ENCODE measurements at regions not wholly inside any gene's neighbourhood (a gene's known extent, or its start where the extent isn't known, plus 50 kb on each side); places are given as distances from the start of the nearest gene placed in this dataset.

DNA sequence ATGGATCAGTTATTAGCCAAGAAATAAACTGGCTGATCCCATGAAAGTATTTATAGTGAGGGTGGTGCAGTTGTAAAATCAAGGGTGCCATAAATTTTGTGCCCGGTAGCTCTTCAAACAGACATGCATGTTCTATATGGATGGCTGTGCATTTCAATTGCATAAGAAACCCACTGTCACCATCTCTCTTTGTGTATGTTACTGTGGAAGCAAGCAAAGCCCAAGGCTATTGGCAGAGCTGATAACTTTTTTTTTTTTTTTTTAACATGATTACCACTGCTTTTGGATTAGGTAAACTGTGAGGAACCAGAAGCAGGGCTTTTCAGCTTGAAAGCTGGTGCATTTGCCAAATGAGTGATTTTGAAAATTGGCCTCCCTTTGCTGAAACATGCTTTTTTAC, 332.6 kb downstream of the SOX11 start:
- DNase-seq (ENCODE audit: low read depth in 4 of 6, low spot score in 6 of 6): peak in 2 of 6 donors; percentile 57 to 74
- H3K4me3 ChIP-seq (ENCODE audit: low read depth, low read length): no peak overlapping the region
- H3K27ac ChIP-seq (ENCODE audit: low read depth, low read length): no peak overlapping the region
- H3K4me1 ChIP-seq (ENCODE audit: control insufficient read depth, insufficient read depth, low read length): no peaks in the 10 kb centered on the region
- H3K27me3 ChIP-seq (ENCODE audit: control insufficient read depth, insufficient read depth, low read length): no peaks in the 10 kb centered on the region
- H3K9me3 ChIP-seq (ENCODE audit: control insufficient read depth, insufficient read depth, low read length): no peaks in the 10 kb centered on the region
- no CpG with 5 or more reads among the region's 1 CpG for WGBS (ENCODE audit: insufficient coverage)
- H3K36me3 ChIP-seq (ENCODE audit: control insufficient read depth, insufficient read depth, low read length): no peaks in the 10 kb centered on the region

GRCh38 chr2:6025391-6025790, 333.2 kb downstream of the SOX11 start:
- H3K27me3 ChIP-seq (ENCODE audit: control insufficient read depth, insufficient read depth, low read length): no peaks in the 10 kb centered on the region
- H3K27ac ChIP-seq (ENCODE audit: low read depth, low read length): no peak overlapping the region
- no peaks in the 10 kb centered on the region for H3K9me3 ChIP-seq (ENCODE audit: control insufficient read depth, insufficient read depth, low read length)
- no peak overlapping the region for H3K4me3 ChIP-seq (ENCODE audit: low read depth, low read length)
- no peaks in the 10 kb centered on the region for H3K36me3 ChIP-seq (ENCODE audit: control insufficient read depth, insufficient read depth, low read length)
- H3K4me1 ChIP-seq (ENCODE audit: control insufficient read depth, insufficient read depth, low read length): no peaks in the 10 kb centered on the region
- no peak for DNase-seq (ENCODE audit: low read depth in 4 of 6, low spot score in 6 of 6)
- WGBS (ENCODE audit: insufficient coverage): 98% methylated on average over 4 of the region's 6 CpGs

DNA sequence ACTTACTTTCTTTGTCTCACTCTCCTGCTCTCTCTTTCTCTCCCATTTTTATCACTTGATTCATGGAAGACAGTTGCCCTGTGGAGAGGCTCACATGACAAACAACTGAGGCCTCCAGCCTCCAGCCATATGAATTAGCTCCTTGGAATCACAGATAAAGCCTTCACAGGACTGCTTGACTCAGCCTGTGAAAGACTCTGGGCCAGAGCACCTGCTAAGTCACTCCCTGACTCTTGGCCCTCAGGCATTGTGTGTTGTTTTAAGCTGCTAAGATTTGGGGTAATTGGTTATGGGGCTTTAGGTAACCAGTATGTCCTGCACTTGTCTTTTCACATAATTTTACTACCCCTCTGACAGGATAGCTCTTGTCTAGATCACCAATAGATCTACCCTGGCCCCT, 334.9 kb downstream of the SOX11 start:
- Histone ChIP-seq H3K36me3 (ENCODE audit: control insufficient read depth, insufficient read depth, low read length) (no peaks in the 10 kb centered on the region), H3K27ac (ENCODE audit: low read depth, low read length) (no peak overlapping the region), H3K4me1 (ENCODE audit: control insufficient read depth, insufficient read depth, low read length) (no peaks in the 10 kb centered on the region), H3K4me3 (ENCODE audit: low read depth, low read length) (no peak overlapping the region), H3K9me3 (ENCODE audit: control insufficient read depth, insufficient read depth, low read length) (no peaks in the 10 kb centered on the region), H3K27me3 (ENCODE audit: control insufficient read depth, insufficient read depth, low read length) (no peaks in the 10 kb centered on the region)
- no peak for DNase-seq (ENCODE audit: low read depth in 4 of 6, low spot score in 6 of 6)

DNA sequence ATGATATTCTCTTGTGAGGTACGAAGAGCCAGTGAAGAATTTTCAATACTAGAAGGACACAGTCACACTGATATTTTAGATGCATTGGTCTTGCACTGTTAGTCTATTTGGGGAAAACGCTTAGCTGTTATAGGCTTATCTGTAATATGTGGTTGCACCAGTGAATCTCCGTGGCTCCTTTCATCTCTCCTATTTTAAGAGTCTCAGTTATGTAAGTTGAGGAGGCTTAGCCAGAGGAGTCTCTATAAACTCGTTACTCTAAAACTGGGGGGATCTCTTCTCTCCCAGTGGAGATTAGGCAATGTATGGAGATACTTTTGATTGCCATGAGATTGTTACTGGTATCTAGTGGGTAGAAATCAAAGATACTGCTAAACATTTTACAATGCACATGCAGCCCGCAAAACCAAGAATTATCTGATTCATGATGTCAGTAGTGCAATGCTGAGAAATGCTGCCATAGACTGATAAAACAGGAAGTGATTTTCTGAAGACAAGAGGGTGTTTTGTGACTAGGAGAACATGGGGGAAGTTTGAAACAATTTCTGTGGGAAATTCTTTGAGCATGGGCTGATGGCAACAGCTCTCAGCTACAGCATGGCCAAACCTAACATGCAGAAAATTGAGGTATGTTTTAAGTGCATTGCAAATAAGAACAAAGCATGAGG, 339.1 kb downstream of the SOX11 start:
- Histone ChIP-seq H3K36me3 (ENCODE audit: control insufficient read depth, insufficient read depth, low read length) (no peaks in the 10 kb centered on the region), H3K4me3 (ENCODE audit: low read depth, low read length) (no peak overlapping the region), H3K9me3 (ENCODE audit: control insufficient read depth, insufficient read depth, low read length) (no peaks in the 10 kb centered on the region), H3K4me1 (ENCODE audit: control insufficient read depth, insufficient read depth, low read length) (no peaks in the 10 kb centered on the region), H3K27me3 (ENCODE audit: control insufficient read depth, insufficient read depth, low read length) (no peaks in the 10 kb centered on the region), H3K27ac (ENCODE audit: low read depth, low read length) (no peak overlapping the region)
- no peak for DNase-seq (ENCODE audit: low read depth in 4 of 6, low spot score in 6 of 6)
- WGBS (ENCODE audit: insufficient coverage): 100% methylated on average over 1 of the region's 5 CpGs

- no peaks in the 10 kb centered on the region for H3K9me3 ChIP-seq (ENCODE audit: control insufficient read depth, insufficient read depth, low read length)
- no peak for DNase-seq (ENCODE audit: low read depth in 4 of 6, low spot score in 6 of 6)
- H3K36me3 ChIP-seq (ENCODE audit: control insufficient read depth, insufficient read depth, low read length): no peaks in the 10 kb centered on the region
- no peak overlapping the region for H3K27ac ChIP-seq (ENCODE audit: low read depth, low read length)
- WGBS (ENCODE audit: insufficient coverage): 80% methylated on average over 2 of the region's 4 CpGs
- H3K27me3 ChIP-seq (ENCODE audit: control insufficient read depth, insufficient read depth, low read length): no peaks in the 10 kb centered on the region
- no peaks in the 10 kb centered on the region for H3K4me1 ChIP-seq (ENCODE audit: control insufficient read depth, insufficient read depth, low read length)
- H3K4me3 ChIP-seq (ENCODE audit: low read depth, low read length): no peak overlapping the region
These were observed 344.0 kb downstream of the SOX11 start for GRCh38 chr2:6036211-6036610.

GRCh38 chr2:6043238-6043637, 351.1 kb downstream of the SOX11 start:
- no peaks in the 10 kb centered on the region for H3K4me1 ChIP-seq (ENCODE audit: control insufficient read depth, insufficient read depth, low read length)
- WGBS (ENCODE audit: insufficient coverage): 95% methylated on average over 9 of the region's 9 CpGs
- H3K4me3 ChIP-seq (ENCODE audit: low read depth, low read length): no peak overlapping the region
- H3K36me3 ChIP-seq (ENCODE audit: control insufficient read depth, insufficient read depth, low read length): no peaks in the 10 kb centered on the region
- DNase-seq (ENCODE audit: low read depth in 4 of 6, low spot score in 6 of 6): no peak
- no peak overlapping the region for H3K27ac ChIP-seq (ENCODE audit: low read depth, low read length)
- H3K27me3 ChIP-seq (ENCODE audit: control insufficient read depth, insufficient read depth, low read length): no peaks in the 10 kb centered on the region
- no peaks in the 10 kb centered on the region for H3K9me3 ChIP-seq (ENCODE audit: control insufficient read depth, insufficient read depth, low read length)

DNA sequence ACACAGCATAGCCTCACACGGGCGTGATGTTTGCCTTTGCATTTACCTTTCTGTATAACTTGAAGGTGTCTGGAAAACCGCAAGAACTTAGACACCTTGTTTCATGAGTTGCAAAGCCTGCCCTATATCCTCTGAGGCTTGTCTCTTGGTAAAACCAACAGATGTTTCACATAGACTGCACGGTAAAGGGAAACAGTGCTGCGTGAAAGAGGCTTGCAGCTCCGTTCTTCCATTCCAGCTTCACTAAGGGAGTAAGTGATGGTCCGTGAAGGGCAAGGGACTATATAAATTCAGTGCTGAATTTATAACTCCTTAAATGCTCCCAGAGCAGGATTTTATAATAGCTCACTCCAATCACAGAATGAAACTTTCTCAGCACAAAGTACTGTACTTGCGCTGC, 360.5 kb downstream of the SOX11 start:
- no peaks in the 10 kb centered on the region for H3K36me3 ChIP-seq (ENCODE audit: control insufficient read depth, insufficient read depth, low read length)
- DNase-seq (ENCODE audit: low read depth in 4 of 6, low spot score in 6 of 6): peak in 2 of 6 donors; percentile 10 to 73
- WGBS (ENCODE audit: insufficient coverage): 86% methylated on average over 3 of the region's 8 CpGs
- H3K4me3 ChIP-seq (ENCODE audit: low read depth, low read length): no peak overlapping the region
- no peaks in the 10 kb centered on the region for H3K9me3 ChIP-seq (ENCODE audit: control insufficient read depth, insufficient read depth, low read length)
- no peak overlapping the region for H3K27ac ChIP-seq (ENCODE audit: low read depth, low read length)
- H3K27me3 ChIP-seq (ENCODE audit: control insufficient read depth, insufficient read depth, low read length): no peaks in the 10 kb centered on the region
- H3K4me1 ChIP-seq (ENCODE audit: control insufficient read depth, insufficient read depth, low read length): peaks cover 5% of the 10 kb centered on the region

DNA sequence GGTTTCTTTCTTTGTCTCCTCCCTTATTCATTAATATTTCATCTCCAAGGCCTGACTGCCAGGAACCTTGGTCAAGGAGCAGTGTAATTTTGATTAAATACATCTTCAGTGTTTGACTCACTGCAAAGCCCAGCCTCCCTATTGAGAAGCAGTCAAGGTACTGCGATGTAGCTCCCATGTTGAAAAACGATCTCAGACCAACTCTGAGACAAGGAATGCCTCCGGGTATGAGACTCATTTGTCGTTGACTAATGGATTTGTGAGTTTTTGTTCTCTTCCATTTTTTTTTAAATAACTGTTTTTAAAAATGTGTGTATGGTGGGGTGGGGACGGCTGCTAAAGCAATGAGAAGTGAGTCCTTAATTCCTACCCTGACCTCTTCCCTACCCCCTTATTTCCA, 361.6 kb downstream of the SOX11 start:
- H3K27me3 ChIP-seq (ENCODE audit: control insufficient read depth, insufficient read depth, low read length): no peaks in the 10 kb centered on the region
- DNase-seq (ENCODE audit: low read depth in 4 of 6, low spot score in 6 of 6): peak in 2 of 6 donors; percentile 34 to 65
- H3K4me3 ChIP-seq (ENCODE audit: low read depth, low read length): no peak overlapping the region
- no CpG with 5 or more reads among the region's 5 CpGs for whole genome bisulfite sequencing (ENCODE audit: insufficient coverage)
- peaks cover 5% of the 10 kb centered on the region for H3K4me1 ChIP-seq (ENCODE audit: control insufficient read depth, insufficient read depth, low read length)
- H3K9me3 ChIP-seq (ENCODE audit: control insufficient read depth, insufficient read depth, low read length): no peaks in the 10 kb centered on the region
- H3K36me3 ChIP-seq (ENCODE audit: control insufficient read depth, insufficient read depth, low read length): no peaks in the 10 kb centered on the region
- no peak overlapping the region for H3K27ac ChIP-seq (ENCODE audit: low read depth, low read length)

DNA sequence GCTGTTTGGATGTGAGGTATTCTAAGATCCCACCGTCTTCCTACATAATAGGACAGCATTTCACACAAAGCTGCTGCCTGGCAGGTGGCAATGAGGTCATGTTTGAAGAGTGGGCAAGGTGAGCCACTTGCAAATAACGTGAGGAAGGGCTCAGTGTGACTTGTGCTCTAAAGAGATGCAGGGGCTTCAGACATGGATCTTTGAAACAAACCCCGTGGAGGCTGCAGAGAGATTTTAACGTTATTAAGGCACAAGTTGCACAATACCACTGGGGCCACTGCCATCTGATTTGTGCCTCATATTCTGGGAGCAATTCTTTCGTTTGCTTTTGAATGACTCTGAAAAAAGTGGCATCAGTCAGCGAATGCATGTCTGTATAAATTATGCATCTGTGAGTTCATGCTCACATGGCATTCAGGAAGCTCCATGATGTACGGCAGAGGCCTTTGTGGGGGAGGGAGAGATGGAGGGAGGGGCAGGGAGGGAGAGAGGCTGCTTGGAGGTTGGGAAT, 362.0 kb downstream of the SOX11 start:
- Histone ChIP-seq H3K27ac (ENCODE audit: low read depth, low read length) (no peak overlapping the region), H3K4me3 (ENCODE audit: low read depth, low read length) (no peak overlapping the region)
- DNase-seq (ENCODE audit: low read depth in 4 of 6, low spot score in 6 of 6): peak in 2 of 6 donors; percentile 60 to 67

GRCh38 chr2:6060992-6061663, 368.9 kb downstream of the SOX11 start:
- Histone ChIP-seq H3K36me3 (ENCODE audit: control insufficient read depth, insufficient read depth, low read length) (no peaks in the 10 kb centered on the region), H3K9me3 (ENCODE audit: control insufficient read depth, insufficient read depth, low read length) (no peaks in the 10 kb centered on the region), H3K27me3 (ENCODE audit: control insufficient read depth, insufficient read depth, low read length) (no peaks in the 10 kb centered on the region), H3K4me1 (ENCODE audit: control insufficient read depth, insufficient read depth, low read length) (no peaks in the 10 kb centered on the region), H3K27ac (ENCODE audit: low read depth, low read length) (no peak overlapping the region), H3K4me3 (ENCODE audit: low read depth, low read length) (no peak overlapping the region)
- no peak for DNase-seq (ENCODE audit: low read depth in 4 of 6, low spot score in 6 of 6)
- 100% methylated on average over 2 of the region's 5 CpGs for WGBS (ENCODE audit: insufficient coverage)

More for the DNA sequence above, 362.0 kb downstream of the SOX11 start:
- Histone ChIP-seq H3K27me3 (ENCODE audit: control insufficient read depth, insufficient read depth, low read length) (no peaks in the 10 kb centered on the region), H3K9me3 (ENCODE audit: control insufficient read depth, insufficient read depth, low read length) (no peaks in the 10 kb centered on the region), H3K4me1 (ENCODE audit: control insufficient read depth, insufficient read depth, low read length) (peaks cover 5% of the 10 kb centered on the region), H3K36me3 (ENCODE audit: control insufficient read depth, insufficient read depth, low read length) (no peaks in the 10 kb centered on the region)
- 30% methylated on average over 6 of the region's 7 CpGs for WGBS (ENCODE audit: insufficient coverage)

Data from spinal cord (tissue), 9 donors.